HG03175 (cell line): ENCODE measurements at regions not wholly inside any gene's neighbourhood (a gene's known extent, or its start where the extent isn't known, plus 50 kb on each side); places are given as distances from the start of the nearest gene placed in this dataset.
A peak's percentile ranks its signal among the peaks of the same experiment; 100 is the strongest.

Experiments used
- ATAC-seq: cut with Tn5 transposase; IDR thresholded peaks from one replicate; pipeline ENCODE4 v1.9.1; 2021; ENCODE audit warnings: mild to moderate bottlenecking, moderate library complexity; ENCODE audit not compliant: unreplicated experiment

- ATAC-seq, result peak; percentile 59
These were observed 109.6 kb downstream of the ICOS start for GRCh38 chr2:204046145-204046544.

GRCh38 chr2:204049635-204050034 lies 113.1 kb downstream of the ICOS start:
- peak; percentile 94 for ATAC-seq

DNA sequence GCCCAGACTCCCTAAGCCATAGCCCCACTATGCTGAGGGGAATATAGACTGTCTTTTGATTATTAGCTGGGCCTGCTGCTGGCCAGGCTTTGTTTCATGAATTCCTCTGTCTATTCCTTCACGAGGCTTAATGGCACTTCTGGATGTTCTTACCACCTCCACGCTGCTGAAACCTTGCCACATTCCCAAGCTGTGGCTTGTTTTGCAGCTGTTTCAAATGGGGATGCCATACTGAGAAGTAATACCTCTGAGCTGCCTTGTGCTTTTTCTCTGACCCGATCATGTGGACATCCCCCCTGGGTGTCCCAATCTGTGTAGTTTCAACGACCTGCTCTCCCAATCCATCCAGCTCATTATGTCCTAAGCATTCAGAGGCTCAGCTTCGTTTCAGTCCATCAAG lies 114.1 kb downstream of the ICOS start:
- ATAC-seq, result no peak

GRCh38 chr2:204051476-204051875 lies 114.9 kb downstream of the ICOS start:
- ATAC-seq, result no peak

DNA sequence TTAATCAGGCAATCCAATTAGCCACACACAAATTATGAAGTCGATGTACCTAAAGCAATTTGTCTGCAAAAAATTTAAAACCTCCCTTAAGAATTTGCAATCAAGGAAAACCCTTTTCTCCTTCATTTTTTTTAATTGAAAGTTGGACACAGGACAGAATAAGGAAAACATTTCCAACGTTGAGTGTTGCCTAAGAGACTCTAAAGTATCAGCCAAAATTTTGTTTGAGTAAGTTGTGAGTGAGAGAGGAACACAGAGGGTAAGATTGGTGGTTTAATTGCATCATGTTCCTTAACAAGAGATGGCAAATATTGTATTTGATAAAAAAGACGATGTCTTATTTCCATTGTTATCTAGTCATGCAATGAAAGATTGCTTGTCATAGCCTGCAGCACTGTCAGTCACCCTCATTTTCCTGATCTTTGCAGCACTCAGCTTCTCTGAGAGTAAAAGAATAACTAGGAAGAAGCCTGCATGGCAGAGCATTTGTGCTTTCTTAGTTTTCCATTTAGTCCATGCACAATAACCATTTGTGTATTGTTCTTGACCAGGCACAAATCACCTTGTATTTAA lies 115.5 kb downstream of the ICOS start:
- no peak for ATAC-seq

DNA sequence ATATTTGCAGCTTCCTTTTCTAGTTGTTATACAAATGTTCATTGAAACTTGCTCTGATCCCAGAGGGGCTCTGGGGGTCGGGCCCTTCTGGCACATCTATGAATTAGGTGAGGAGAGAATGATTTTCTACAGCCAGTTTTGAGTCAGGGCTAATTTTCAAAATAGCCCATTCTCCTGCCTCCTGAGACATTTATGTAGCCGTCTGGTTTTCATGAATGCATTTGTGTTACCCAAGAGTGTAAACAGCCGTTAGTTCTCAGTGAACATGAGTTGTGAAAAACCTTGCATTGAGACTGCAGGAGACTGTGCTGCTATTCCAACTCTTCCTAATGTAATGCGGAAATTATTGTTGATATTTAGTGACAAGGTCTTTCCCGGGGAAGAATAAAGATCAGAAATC lies 122.5 kb downstream of the ICOS start:
- ATAC-seq, result no peak

DNA sequence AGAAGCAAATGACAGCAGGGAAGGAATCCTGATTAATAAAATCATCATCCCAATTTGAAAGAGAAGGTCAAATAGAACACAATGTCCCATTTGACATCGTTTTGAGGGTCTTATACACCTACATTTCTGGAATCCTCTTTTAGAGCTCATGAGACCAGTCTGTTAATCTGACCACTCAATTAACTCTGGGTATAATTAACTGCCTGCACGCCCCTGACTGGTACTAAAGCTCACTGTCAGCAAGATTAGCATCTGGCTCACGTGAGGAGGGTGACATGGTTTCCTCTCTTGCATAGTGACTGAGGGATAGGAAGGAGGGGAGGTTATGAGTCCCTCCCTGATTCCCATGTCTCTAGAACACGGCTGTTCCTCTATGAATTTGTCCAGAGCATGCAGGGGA lies 124.3 kb downstream of the ICOS start:
- no peak for ATAC-seq

- no peak for ATAC-seq
These were observed 124.7 kb downstream of the ICOS start for GRCh38 chr2:204061241-204061640.

- no peak for ATAC-seq
These were observed 127.6 kb downstream of the ICOS start for GRCh38 chr2:204064119-204064518.

GRCh38 chr2:204065566-204065965 lies 129.0 kb downstream of the ICOS start:
- ATAC-seq, result no peak

DNA sequence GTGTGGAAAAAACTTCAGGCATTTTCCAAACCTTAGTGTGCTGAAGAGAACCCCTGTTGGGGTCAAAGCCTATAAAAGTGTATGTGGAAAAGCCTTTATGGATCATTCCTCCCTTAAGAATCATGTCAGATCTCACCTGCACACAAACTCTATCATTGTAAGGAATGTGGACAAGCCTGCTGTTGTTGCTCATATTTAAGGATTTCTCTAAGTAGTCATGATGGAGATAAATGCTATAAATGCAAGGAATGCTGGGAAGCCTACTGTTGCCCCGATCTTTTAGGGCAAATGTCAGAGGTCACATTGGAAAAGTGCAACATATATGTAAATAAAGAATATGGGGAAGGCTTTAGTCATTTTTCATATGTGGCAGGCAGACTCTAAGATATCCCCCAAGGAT lies 129.5 kb downstream of the ICOS start:
- no peak for ATAC-seq

- no peak for ATAC-seq
These were observed 133.2 kb downstream of the ICOS start for GRCh38 chr2:204069804-204070203.

DNA sequence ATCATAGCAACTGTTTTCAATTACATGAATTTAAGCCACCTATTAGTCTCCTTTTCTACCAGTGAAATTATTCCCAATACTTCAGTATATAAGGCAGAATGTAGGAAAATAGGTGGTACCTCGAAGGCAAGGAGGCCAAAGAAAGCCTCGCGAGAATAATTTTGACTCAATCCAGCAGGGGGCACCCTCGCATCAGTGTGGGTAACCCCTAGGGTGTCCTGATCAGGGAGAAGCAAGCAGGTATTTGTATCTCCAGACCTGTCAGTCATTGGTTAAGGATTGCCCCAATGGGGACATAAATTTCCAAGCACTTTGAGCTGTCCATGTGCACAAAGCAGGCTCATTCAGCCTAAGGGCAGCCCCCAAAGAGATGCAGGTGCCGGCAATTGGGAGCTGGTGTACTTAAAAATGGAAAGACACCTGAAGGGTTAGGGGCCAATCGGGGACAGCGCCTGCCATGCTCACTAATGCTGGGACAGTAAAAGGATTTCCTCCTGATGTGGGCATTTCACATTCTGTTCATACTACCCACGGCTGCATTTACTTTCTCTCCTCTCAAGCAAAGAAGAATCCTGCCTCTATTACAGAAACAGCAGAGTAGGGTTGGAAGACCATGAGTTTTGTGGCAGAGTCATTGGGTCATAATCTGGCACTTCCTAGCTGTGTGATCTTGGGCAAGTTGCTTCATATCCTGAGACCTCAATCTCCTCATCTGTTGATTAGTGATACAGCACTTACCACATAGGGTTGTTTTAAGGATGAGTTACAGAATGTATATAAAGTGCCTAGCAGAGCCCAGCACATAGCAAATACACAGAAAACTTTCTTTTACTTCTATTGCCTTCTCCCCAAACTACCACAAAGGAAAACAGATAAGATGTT lies 136.1 kb downstream of the ICOS start:
- ATAC-seq, result peak; percentile 74

GRCh38 chr2:204074456-204074855 lies 137.9 kb downstream of the ICOS start:
- no peak for ATAC-seq

- ATAC-seq, result no peak
These were observed 141.6 kb downstream of the ICOS start for GRCh38 chr2:204078003-204078698.

DNA sequence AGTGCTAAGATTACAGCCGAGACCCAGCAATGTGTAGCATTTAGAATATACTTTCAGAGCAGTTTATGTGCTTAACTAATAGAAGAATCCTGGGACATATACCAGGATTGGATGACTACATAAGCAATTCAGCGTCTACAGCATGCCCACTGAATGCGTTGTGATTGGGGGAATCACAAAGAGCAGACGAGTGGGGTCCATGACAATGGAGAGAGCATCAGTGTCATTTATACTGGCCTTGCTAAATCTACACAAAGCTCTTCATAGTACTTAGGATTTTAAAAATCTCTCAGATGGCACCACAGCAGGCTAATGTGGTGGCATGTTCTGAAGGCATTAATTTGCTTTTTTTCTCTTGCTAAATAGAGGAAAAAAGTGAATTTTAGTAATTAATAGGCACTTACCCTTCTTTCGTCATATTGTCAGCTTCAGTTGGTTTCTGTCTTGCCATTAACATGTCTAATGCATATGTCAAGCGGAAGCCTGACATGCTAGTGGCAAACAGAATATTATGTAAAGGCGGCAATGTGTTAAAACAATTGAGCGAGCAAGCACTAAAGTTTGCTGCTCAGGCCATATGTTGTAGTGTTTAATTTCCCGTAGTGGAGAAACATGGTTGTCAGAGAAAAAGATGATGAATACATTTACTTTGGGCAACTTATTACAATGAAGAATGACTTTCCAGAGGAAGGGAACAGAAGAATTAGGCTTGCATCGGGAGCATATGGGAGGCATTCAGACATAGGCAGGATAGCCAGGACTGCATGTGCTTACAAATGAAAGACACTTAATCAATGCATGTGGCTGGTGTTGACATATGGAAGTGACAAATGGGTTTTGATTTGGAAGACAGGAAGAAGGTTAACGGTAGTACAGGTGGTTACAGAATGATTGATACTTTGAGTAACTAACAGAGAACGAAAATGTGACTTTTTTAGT lies 145.2 kb downstream of the ICOS start:
- ATAC-seq, result no peak

DNA sequence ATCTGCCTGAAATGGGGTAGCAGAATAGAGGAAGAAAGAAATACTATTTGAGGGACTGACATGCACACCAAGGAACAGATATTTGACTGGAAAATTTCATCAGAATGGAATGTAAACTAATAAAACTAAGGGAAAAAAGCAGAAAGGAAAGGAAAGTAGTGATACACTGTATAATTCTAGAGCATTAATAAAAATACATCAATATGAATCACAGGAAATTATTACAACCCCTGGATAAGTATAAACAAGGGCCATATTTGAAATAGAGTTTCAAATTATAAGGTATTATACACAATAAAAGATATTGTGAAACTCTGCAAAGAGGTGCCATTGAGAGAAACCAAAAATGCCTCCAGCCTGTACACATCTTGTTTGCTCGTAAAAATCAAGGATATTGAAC lies 149.6 kb downstream of the ICOS start:
- ATAC-seq, result no peak

- ATAC-seq, result no peak
These were observed 152.5 kb downstream of the ICOS start for GRCh38 chr2:204089105-204089504.

DNA sequence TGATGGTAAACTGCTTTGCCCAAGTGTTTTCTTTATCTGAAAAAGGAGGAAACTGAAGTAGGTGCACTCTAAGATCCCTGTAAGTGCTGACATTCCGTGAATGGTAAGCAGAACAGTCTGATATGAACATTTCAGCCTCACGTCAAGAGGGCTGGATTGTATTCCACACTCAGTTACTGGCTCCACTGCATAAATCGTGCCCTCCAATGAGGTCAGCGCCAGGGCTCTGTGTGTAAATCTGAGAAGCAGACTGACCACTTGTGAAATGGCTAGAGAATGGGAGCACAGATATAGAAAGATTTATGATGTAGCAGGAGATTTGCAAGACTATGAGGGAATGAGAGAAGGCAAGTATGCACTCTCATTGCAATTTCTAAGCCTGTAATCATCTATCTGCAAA lies 153.0 kb downstream of the ICOS start:
- no peak for ATAC-seq

- ATAC-seq, result no peak
These were observed 153.5 kb downstream of the ICOS start for GRCh38 chr2:204090021-204090420.

GRCh38 chr2:204104811-204105210 lies 168.2 kb downstream of the ICOS start:
- ATAC-seq, result no peak
